Esophagus muscularis mucosa (tissue), 3 donors: ENCODE measurements at regions not wholly inside any gene's neighbourhood (a gene's known extent, or its start where the extent isn't known, plus 50 kb on each side); places are given as distances from the start of the nearest gene placed in this dataset.

Source experiments
- POLR2A ChIP-seq: fragments of 450-650 bp; IDR thresholded peaks from one replicate; pipeline ENCODE4 v1.6.1; 2017; ENCODE audit warnings: antibody characterized with exemption, moderate library complexity, mild to moderate bottlenecking, low read depth
- TF ChIP-seq, protein P1 (sequence below), 3 experiments: fragments of 200-600 bp in 2 of 3; fragments of 450-650 bp in 1 of 3; sonication (generic) in 2 of 3; IDR thresholded peaks; one replicate each; pipeline ENCODE4 v1.5.1; 2017 to 2019; ENCODE audit warnings: antibody characterized with exemption in 3 of 3, mild to moderate bottlenecking in 2 of 3, moderate library complexity in 1 of 3

DNA sequence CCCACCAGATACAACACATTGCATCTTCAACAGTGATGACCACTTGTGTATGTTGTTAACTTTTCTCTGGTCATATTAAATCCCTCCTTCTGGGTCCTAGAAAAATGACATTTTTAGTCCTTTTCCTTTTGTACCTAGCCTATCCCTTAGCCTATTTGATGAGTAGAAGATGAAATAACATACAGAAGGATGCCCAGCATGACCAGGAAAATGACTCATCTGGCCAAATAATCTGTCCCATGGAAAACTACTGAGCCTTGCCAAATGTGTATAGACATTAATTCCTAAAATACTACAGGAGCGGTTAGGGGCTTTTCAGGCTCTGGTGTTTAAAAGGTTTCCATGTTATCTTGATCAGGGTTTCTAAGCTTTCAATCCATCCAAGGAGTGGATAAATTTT lies 129.0 kb upstream of the KCNIP4 start:
- TF ChIP-seq, protein P1, sequence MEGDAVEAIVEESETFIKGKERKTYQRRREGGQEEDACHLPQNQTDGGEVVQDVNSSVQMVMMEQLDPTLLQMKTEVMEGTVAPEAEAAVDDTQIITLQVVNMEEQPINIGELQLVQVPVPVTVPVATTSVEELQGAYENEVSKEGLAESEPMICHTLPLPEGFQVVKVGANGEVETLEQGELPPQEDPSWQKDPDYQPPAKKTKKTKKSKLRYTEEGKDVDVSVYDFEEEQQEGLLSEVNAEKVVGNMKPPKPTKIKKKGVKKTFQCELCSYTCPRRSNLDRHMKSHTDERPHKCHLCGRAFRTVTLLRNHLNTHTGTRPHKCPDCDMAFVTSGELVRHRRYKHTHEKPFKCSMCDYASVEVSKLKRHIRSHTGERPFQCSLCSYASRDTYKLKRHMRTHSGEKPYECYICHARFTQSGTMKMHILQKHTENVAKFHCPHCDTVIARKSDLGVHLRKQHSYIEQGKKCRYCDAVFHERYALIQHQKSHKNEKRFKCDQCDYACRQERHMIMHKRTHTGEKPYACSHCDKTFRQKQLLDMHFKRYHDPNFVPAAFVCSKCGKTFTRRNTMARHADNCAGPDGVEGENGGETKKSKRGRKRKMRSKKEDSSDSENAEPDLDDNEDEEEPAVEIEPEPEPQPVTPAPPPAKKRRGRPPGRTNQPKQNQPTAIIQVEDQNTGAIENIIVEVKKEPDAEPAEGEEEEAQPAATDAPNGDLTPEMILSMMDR (IDR thresholded peaks at IDR 0.05), result no peak
- no peak for TF ChIP-seq POLR2A
